ENCODE measurements at regions not wholly inside any gene's neighbourhood (a gene's known extent, or its start where the extent isn't known, plus 50 kb on each side); places are given as distances from the start of the nearest gene placed in this dataset.
"Not testable (repeated sequence)": the region's sequence is repeated elsewhere in the genome, so short reads cannot be mapped to it uniquely, and the experiment has no call there.

GRCh38 chr2:87593784-87594610, 153.9 kb upstream of the PLGLB2 start:
- peak in 1 of 2 donors; percentile 38 for ATAC-seq

DNA sequence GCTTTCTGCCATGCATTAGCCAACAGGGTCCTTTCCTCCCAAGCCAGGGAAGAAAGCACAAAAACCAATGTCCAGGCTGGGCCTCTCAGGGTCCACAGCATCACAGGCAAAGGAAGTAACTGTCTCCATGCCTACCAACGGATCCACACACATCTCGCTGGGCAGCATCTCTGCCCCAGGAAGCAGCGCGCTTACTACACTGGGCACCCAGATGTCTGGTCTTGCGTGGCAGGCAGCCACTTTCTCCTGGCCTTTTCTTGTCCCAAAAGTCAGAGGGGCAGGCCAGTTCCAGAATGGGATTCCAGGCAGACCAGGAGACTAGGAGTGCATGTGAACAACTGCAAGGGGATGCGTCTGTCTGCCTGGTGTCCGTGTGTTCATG, 153.3 kb upstream of the PLGLB2 start:
- not testable (repeated sequence) for ATAC-seq

- ATAC-seq: not testable (repeated sequence)
Observed at GRCh38 chr2:87595017-87595416, 152.9 kb upstream of the PLGLB2 start.

DNA sequence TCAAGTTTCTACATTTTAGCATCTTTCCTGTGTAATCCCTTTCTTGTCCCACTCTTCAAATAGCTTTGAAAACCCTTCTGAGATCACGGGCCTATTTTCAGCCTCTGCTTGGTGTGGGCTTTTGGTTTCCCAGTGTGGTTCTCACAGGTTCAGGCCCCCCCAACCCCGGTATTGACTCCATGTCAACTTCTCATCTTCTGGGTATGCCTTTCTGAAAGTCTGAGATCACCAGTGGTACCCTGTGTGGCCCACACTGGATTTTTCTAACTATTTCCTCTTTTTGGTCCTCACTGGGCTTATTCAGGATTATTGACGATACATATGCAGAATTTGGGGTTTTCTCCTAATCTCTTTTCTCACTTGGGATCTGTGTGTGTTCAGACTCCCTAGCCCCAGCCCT, 146.9 kb upstream of the PLGLB2 start:
- not testable (repeated sequence) for ATAC-seq

DNA sequence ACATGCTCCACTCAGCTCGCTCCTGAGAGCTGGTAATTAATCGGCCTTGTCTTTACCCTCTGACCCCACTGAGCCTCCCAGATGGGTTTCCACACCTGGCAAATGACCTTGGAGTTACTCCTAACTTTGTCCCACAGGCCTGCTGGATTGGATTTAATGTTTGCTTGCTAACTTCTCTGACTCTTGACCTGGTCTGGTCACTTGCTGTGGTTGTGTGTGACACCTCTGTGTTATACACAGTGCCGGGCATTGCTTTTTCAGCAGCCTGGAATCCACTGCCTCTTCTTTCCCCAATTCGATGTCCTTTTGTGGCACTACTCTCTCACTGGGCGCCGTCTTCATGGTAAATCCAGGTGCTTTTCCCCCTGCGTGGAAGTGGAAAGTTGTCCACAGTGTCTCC, 145.8 kb upstream of the PLGLB2 start:
- ATAC-seq: not testable (repeated sequence)

DNA sequence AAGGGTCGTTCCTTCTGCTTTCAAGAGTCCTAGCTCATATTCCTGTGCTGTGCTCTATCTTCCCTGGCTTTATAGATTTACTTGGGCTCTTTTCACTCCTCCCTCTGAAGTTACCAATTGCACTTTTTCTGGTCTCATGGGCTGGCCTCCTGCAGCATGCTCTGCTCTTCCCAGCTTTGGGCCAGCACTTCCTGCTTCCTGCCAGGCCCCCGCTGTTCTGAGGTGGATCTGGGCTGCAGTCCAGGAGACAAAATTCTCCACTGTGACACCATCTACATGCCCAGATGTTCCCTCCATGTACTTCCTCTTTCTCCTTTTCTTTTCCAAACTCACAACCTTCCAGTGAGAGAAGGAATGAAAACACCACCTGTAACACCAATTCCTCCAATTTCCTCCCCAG, 145.2 kb upstream of the PLGLB2 start:
- ATAC-seq: not testable (repeated sequence)

GRCh38 chr2:87603418-87604278, 144.2 kb upstream of the PLGLB2 start:
- ATAC-seq: peak in 1 of 2 donors; percentile 39

DNA sequence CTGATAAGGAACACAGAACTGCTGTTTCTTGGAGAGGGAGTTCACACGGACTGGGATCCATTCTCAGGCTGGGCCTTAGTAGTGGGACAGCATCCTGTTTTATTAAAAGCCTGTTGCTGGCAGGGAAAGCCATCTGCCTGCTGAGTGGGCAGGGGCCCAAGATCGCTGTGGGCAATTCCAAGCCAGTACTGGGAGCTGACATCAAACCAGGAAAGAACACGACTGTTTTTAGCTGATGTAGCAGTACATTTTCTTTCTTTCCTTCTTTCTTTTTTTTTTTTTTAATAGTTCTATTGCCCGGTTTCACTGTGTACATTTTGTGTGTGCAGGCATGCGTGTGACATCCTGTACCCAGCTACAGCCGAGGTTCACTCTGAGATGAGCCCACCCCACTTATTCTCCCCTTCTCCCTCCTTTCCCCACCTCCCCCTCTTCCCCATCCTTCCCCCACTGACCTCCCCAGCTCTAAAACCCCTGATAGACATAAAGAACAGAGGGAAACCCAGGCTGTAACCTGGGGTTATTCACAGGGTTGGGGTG, 143.5 kb upstream of the PLGLB2 start:
- peak; percentile 15 to 18 for ATAC-seq

- not testable (repeated sequence) for ATAC-seq
Observed at GRCh38 chr2:87604980-87605379, 142.9 kb upstream of the PLGLB2 start.

DNA sequence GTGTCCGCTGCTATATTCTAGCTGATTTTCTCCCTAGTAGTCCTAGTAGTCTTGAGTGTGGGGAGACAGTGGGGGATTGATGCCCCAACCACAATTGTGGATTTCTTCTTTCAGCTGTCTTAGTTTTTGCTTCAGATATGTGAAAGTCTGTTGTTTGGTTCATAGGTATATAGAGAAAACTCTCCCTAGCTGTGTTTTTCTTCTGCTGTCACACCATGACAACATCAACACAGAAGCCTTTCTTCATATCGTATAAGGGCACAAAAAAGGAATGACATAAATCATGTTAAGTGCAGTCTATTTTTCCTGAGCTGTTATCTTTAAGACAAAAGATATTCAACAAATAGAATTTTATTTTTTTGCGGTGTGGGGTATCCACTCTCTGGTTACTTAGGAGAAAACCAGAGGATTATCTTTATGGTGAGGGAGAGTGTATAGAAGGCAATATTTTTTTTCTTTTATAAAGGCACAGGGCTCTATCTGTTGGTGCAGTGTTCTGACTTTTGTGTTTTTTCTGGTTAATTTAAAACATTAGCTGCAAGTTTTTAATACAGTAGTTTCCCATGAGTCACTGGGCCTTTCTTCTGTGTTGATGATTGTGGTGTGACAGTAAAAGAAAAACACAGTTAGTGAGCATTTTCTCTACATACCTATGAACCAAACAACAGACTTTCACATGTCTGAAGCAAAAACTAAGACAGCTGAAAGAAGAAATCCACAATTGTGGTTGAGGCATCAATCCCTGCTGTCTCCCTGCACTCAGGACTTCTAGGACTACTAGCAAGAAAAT, 139.3 kb upstream of the PLGLB2 start:
- peak; percentile 44 to 55 for ATAC-seq

DNA sequence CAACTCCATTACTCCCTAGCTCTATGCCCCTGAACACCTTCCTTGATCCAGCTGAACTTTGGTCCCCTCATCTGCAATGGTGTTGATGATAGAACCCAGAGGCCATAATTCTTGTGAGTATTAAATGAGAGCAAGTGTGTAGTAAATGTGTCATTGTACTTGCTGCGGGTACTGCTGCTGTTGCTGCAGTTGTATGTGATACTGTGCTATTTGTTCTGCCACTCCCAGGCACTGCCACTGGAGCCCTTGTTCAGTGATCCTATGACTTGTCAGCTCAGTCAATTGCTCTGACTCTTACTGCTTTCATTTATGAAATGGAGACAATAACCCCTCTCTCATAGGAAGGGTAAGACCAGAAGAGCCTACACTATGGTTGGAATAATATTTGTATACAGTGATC, 136.9 kb upstream of the PLGLB2 start:
- not testable (repeated sequence) for ATAC-seq

GRCh38 chr2:87611416-87611815, 136.5 kb upstream of the PLGLB2 start:
- not testable (repeated sequence) for ATAC-seq

GRCh38 chr2:87611956-87612355, 135.9 kb upstream of the PLGLB2 start:
- not testable (repeated sequence) for ATAC-seq

DNA sequence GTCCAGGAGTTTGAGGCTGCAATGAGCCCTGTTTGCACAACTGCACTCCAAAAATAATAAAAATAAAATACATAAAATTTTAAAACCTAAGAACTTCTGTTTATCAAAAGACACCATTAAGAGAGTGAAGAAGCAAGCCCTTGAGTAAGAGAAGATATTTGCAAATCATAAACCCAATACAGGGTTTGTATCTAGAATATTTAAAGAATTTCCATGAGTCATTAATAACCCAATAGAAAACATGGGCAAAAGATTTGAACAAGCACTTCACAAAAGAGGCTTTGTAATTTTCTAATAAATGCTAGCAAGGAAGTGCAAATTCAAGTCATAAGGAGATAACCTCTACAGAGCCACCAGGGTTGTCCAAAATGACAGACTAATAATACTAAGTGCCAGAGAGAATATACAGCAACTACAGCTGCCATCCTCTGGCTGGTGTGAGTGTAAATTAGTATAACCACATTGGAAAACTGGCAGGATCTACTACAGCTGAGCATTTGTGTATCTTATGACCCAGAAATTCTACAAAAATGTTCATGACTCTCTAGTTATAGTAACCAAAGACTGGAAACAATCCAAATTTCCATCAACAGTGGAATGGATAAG, 133.0 kb upstream of the PLGLB2 start:
- not testable (repeated sequence) for ATAC-seq

DNA sequence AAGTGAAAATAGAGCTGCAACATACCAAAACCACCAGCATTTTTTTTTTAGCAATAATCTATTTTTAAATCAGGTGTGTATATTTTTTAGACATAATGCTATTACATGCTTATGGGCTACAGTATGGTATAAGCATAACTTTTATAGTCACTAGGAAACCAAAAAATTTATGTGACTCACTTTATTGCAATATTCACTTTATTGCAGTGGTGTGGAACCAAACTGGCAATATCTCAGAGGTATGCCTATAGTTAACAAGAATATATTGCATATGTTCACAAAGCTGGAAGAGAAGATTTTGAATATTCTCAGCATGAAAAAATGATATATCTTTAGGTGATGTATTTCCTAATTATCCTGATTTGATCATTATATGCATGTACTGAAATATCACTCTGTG, 128.8 kb upstream of the PLGLB2 start:
- ATAC-seq: not testable (repeated sequence)

GRCh38 chr2:87621139-87621538, 126.7 kb upstream of the PLGLB2 start:
- ATAC-seq: not testable (repeated sequence)

DNA sequence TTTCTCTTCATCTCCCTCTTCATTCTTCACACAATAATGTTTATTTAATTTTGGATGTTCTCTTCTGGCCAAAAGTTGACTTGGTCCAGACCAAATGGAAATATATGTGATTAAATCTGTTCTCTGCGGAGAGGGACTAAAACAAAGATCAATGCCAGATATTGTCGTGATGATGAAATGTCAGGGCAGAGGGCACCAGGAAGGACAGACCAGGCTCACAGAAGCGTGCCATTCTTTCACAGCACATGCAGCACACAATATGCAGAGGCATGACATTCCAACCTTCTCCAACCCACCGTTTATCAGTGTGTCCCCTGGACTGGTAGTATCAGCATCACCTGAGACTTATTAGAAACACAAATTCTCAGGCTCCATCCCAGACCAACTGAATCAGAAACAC, 125.2 kb upstream of the PLGLB2 start:
- not testable (repeated sequence) for ATAC-seq

GRCh38 chr2:87629491-87630458, 118.1 kb upstream of the PLGLB2 start:
- peak; percentile 75 to 83 for ATAC-seq

DNA sequence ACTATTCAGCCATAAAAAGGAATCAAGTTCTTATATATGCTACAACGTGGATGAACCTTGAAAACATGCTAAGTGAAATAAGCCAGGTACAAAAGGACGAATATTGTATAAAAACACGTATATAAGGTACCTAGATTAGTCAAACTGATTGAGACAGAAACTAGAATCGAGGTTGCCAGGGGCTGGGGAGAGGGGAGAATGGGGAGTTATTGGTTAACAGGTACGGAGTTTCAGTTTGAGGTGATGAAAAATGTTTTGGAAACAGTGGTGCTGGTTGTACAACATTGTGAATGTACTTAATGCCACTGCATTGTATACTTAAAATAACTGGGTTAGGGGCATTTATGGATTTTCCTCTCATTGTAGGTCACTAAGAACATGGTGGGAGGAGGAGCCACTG, 117.0 kb upstream of the PLGLB2 start:
- ATAC-seq: peak; percentile 16 to 21

DNA sequence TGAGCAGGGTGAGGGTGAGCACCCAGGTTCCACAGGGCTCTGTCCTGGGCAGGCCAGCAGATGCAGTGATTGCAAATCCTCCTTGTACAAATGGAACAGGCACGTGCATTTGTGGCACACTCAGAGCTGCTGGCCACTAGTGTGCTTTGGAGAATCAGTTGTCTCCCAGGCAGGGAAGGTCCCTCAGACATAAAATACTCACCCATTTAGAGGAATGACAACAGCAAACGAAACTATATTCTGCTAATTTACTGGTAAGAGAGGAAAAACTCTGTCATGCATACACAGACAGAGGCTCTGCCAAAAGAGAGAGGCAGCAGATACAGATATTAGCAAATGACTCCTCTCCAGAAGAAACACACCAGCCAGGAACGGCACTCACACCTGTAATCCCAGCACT, 116.5 kb upstream of the PLGLB2 start:
- peak; percentile 33 to 42 for ATAC-seq

All from activated CD4-positive, CD25-positive, alpha-beta regulatory T cell treated with anti-CD3 and anti-CD28 coated beads, Interleukin-2, amount 50 U/mL, for 24 hours (primary cell).